Posterior vena cava (tissue), 2 donors: ENCODE measurements at regions not wholly inside any gene's neighbourhood (a gene's known extent, or its start where the extent isn't known, plus 50 kb on each side); places are given as distances from the start of the nearest gene placed in this dataset.
A peak's percentile ranks its signal among the peaks of the same experiment; 100 is the strongest.

ENCODE experiments used
- DNase-seq: peaks from one replicate; pipeline ENCODE4 v3.0.0-alpha.2; 2020; ENCODE audit warnings: low spot score
- intact Hi-C, 2 donors: fragments of 100-400 bp; cut with DNase I; formaldehyde crosslinking; loops; one replicate each; pipeline versions ENCODE4 v1.14.1 to v1.14.2; 2022 to 2023
- donor health status: DM: yes; HTN: yes; CAD: no.
- donor health status: DM: yes; HTN: yes; CAD: no.

- no peak for DNase-seq
- intact Hi-C loops, result no loop called here
These were observed 282.3 kb upstream of the CHRM2 start for GRCh38 chr7:136585954-136586670.

- intact Hi-C loops, result no loop called here
These were observed 302.0 kb upstream of the CHRM2 start for GRCh38 chr7:136566491-136566890.

GRCh38 chr7:136555933-136556332 is 312.5 kb upstream of the CHRM2 start:
- intact Hi-C loops, result no loop called here
- DNase-seq, result no peak

More at GRCh38 chr7:136566491-136566890, 302.0 kb upstream of the CHRM2 start:
- no peak for DNase-seq

- no peak for DNase-seq
- intact Hi-C loops, result no loop called here
These were observed 316.8 kb upstream of the CHRM2 start for GRCh38 chr7:136551618-136552017.

- intact Hi-C loops, result no loop called here
- no peak for DNase-seq
These were observed 318.7 kb upstream of the CHRM2 start for GRCh38 chr7:136549756-136550155.

GRCh38 chr7:136533732-136534131 is 334.7 kb upstream of the CHRM2 start:
- DNase-seq, result no peak
- intact Hi-C loops, result no loop called here

GRCh38 chr7:136530831-136531230 is 337.6 kb upstream of the CHRM2 start:
- intact Hi-C loops, result no loop called here
- no peak for DNase-seq

GRCh38 chr7:136528329-136528728 is 340.1 kb upstream of the CHRM2 start:
- DNase-seq, result no peak
- intact Hi-C loops, result no loop called here

- DNase-seq, result no peak
- intact Hi-C loops, result no loop called here
These were observed 340.9 kb upstream of the CHRM2 start for GRCh38 chr7:136527554-136527953.

GRCh38 chr7:136526408-136527105 is 341.9 kb upstream of the CHRM2 start:
- intact Hi-C loops, result no loop called here
- peak; percentile 58 for DNase-seq

- DNase-seq, result no peak
- intact Hi-C loops, result no loop called here
These were observed 344.9 kb upstream of the CHRM2 start for GRCh38 chr7:136523571-136523970.

GRCh38 chr7:136517971-136518370 is 350.5 kb upstream of the CHRM2 start:
- no peak for DNase-seq
- intact Hi-C loops, result no loop called here

- intact Hi-C loops, result no loop called here
These were observed 353.7 kb upstream of the CHRM2 start for GRCh38 chr7:136514776-136515175.

GRCh38 chr7:136513744-136514143 is 354.7 kb upstream of the CHRM2 start:
- no peak for DNase-seq
- intact Hi-C loops, result no loop called here

More at GRCh38 chr7:136514776-136515175, 353.7 kb upstream of the CHRM2 start:
- DNase-seq, result no peak

GRCh38 chr7:136509466-136509865 is 359.0 kb upstream of the CHRM2 start:
- no peak for DNase-seq
- intact Hi-C loops, result no loop called here

GRCh38 chr7:136502162-136502561 is 366.3 kb upstream of the CHRM2 start:
- intact Hi-C loops, result no loop called here

GRCh38 chr7:136501151-136501550 is 367.3 kb upstream of the CHRM2 start:
- intact Hi-C loops, result no loop called here
- no peak for DNase-seq

More at GRCh38 chr7:136502162-136502561, 366.3 kb upstream of the CHRM2 start:
- no peak for DNase-seq

- intact Hi-C loops, result no loop called here
- DNase-seq, result no peak
These were observed 371.9 kb upstream of the CHRM2 start for GRCh38 chr7:136496551-136496950.

GRCh38 chr7:136495081-136495480 is 373.4 kb upstream of the CHRM2 start:
- intact Hi-C loops, result no loop called here
- no peak for DNase-seq

GRCh38 chr7:136492366-136492765 is 376.1 kb upstream of the CHRM2 start:
- intact Hi-C loops, result no loop called here
- DNase-seq, result no peak

GRCh38 chr7:136489808-136490207 is 378.6 kb upstream of the CHRM2 start:
- intact Hi-C loops, result no loop called here
- no peak for DNase-seq
